Ishikawa (cell line): ENCODE measurements at regions not wholly inside any gene's neighbourhood (a gene's known extent, or its start where the extent isn't known, plus 50 kb on each side); places are given as distances from the start of the nearest gene placed in this dataset.

Experiments used
- CEBPB ChIP-seq: IDR thresholded peaks from 2 replicates; pipeline ENCODE4 v1.6.1; 2012
- CREB1 ChIP-seq: IDR thresholded peaks from 2 replicates; pipeline ENCODE4 v1.6.1; 2012; ENCODE audit warnings: low read depth
- EGR1 ChIP-seq: IDR thresholded peaks from 2 replicates; pipeline ENCODE4 v1.6.1; 2012
- EP300 ChIP-seq: IDR thresholded peaks from 2 replicates; pipeline ENCODE4 v1.6.1; 2012; ENCODE audit warnings: borderline replicate concordance
- FOXM1 ChIP-seq: IDR thresholded peaks from 2 replicates; pipeline ENCODE4 v1.6.1; 2012; ENCODE audit warnings: low read depth, borderline replicate concordance
- MAX ChIP-seq: IDR thresholded peaks from 2 replicates; pipeline ENCODE4 v1.6.1; 2012
- NFIC ChIP-seq: IDR thresholded peaks from 2 replicates; pipeline ENCODE4 v1.6.1; 2012
- RAD21 ChIP-seq: IDR thresholded peaks from 2 replicates; pipeline ENCODE4 v1.6.1; 2012; ENCODE audit warnings: low read depth
- REST ChIP-seq: IDR thresholded peaks from 2 replicates; pipeline ENCODE4 v1.6.1; 2012; ENCODE audit warnings: low read depth, mild to moderate bottlenecking
- TAF1 ChIP-seq: IDR thresholded peaks from 2 replicates; pipeline ENCODE4 v1.6.1; 2012; ENCODE audit warnings: low read depth, mild to moderate bottlenecking
- USF1 ChIP-seq: IDR thresholded peaks from 2 replicates; pipeline ENCODE4 v1.6.1; 2012
- YY1 ChIP-seq: IDR thresholded peaks from 2 replicates; pipeline ENCODE4 v1.6.1; 2012; ENCODE audit warnings: low read depth

- TF ChIP-seq YY1 = no peak
- TF ChIP-seq RAD21 = no peak
- TF ChIP-seq NFIC = no peak
- no peak for TF ChIP-seq MAX
- TF ChIP-seq TAF1 = no peak
- TF ChIP-seq EGR1 = no peak
- no peak for TF ChIP-seq EP300
- no peak for TF ChIP-seq CREB1
- TF ChIP-seq REST = no peak
- no peak for TF ChIP-seq FOXM1
- TF ChIP-seq USF1 = no peak
- no peak for TF ChIP-seq CEBPB
Measured at GRCh38 chr1:196059210-196059609, 549.0 kb downstream of the KCNT2 start.
